DMS53 treated with DMSO at 0.1 percent for 48 hours (cell line): ENCODE measurements at regions not wholly inside any gene's neighbourhood (a gene's known extent, or its start where the extent isn't known, plus 50 kb on each side); places are given as distances from the start of the nearest gene placed in this dataset.

Experiments used
- DNase-seq: peaks from one replicate; lab custom pipeline; 2025; ENCODE audit not compliant: unreplicated experiment; lab: John Stamatoyannopoulos, UW

GRCh38 chr1:57835620-57836019 is 411.8 kb upstream of the DAB1 start:
- DNase-seq = peak; percentile 83

GRCh38 chr1:57833296-57833695 is 409.4 kb upstream of the DAB1 start:
- DNase-seq = no peak

- peak; percentile 20 for DNase-seq
Measured at GRCh38 chr1:57832612-57833011, 408.8 kb upstream of the DAB1 start.

GRCh38 chr1:57831624-57832023 is 407.8 kb upstream of the DAB1 start:
- peak; percentile 98 for DNase-seq

- no peak for DNase-seq
Measured at GRCh38 chr1:57826535-57826934, 402.7 kb upstream of the DAB1 start.

GRCh38 chr1:57824535-57824934 is 400.7 kb upstream of the DAB1 start:
- DNase-seq = peak; percentile 86

- no peak for DNase-seq
Measured at GRCh38 chr1:57820356-57821095, 396.7 kb upstream of the DAB1 start.

- no peak for DNase-seq
Measured at GRCh38 chr1:57819893-57820292, 396.0 kb upstream of the DAB1 start.

GRCh38 chr1:57803586-57803985 is 379.7 kb upstream of the DAB1 start:
- DNase-seq = no peak

GRCh38 chr1:57800376-57800775 is 376.5 kb upstream of the DAB1 start:
- DNase-seq = no peak

GRCh38 chr1:57799490-57800115 is 375.7 kb upstream of the DAB1 start:
- DNase-seq = no peak

GRCh38 chr1:57798543-57798942 is 374.7 kb upstream of the DAB1 start:
- DNase-seq = no peak

GRCh38 chr1:57797084-57797483 is 373.2 kb upstream of the DAB1 start:
- no peak for DNase-seq

- peak; percentile 72 for DNase-seq
Measured at GRCh38 chr1:57796616-57797015, 372.8 kb upstream of the DAB1 start.

- no peak for DNase-seq
Measured at GRCh38 chr1:57795886-57796285, 372.0 kb upstream of the DAB1 start.

- no peak for DNase-seq
Measured at GRCh38 chr1:57794078-57794477, 370.2 kb upstream of the DAB1 start.

- no peak for DNase-seq
Measured at GRCh38 chr1:57791497-57791896, 367.6 kb upstream of the DAB1 start.

- DNase-seq = no peak
Measured at GRCh38 chr1:57789936-57790335, 366.1 kb upstream of the DAB1 start.

- DNase-seq = no peak
Measured at GRCh38 chr1:57788313-57788712, 364.5 kb upstream of the DAB1 start.

GRCh38 chr1:57784356-57784755 is 360.5 kb upstream of the DAB1 start:
- DNase-seq = no peak

GRCh38 chr1:57782357-57782756 is 358.5 kb upstream of the DAB1 start:
- no peak for DNase-seq

- no peak for DNase-seq
Measured at GRCh38 chr1:57772580-57773195, 348.8 kb upstream of the DAB1 start.
